SK-N-SH treated with all-trans-retinoic acid at 6 μM for 48 hours (cell line): ENCODE measurements at regions not wholly inside any gene's neighbourhood (a gene's known extent, or its start where the extent isn't known, plus 50 kb on each side); places are given as distances from the start of the nearest gene placed in this dataset.

Experiments
- ATAC-seq: fragments of 200-7000 bp; cut with Tn5 transposase; 3 replicates; pipeline ENCODE4 v1.9.1; 2020; ENCODE audit warnings: mild to moderate bottlenecking, moderate library complexity
- CREB5 ChIP-seq: fragments of 250-450 bp; sonication (Bioruptor Pico); IDR thresholded peaks from 2 replicates; pipeline ENCODE4 v1.5.1; 2020; ENCODE audit warnings: low read depth, mild to moderate bottlenecking, moderate library complexity
- CSDC2 ChIP-seq: fragments of 250-450 bp; sonication (Bioruptor Pico); IDR thresholded peaks from 2 replicates; pipeline ENCODE4 v1.5.0; 2020; ENCODE audit warnings: mild to moderate bottlenecking, moderate library complexity
- CSRNP3 ChIP-seq: fragments of 250-450 bp; sonication (Bioruptor Pico); IDR thresholded peaks from 2 replicates; pipeline ENCODE4 v1.5.1; 2021; ENCODE audit warnings: mild to moderate bottlenecking, moderate library complexity
- ESRRG ChIP-seq: fragments of 250-450 bp; sonication (Bioruptor Pico); IDR thresholded peaks from 2 replicates; pipeline ENCODE4 v1.6.1; 2021; ENCODE audit warnings: mild to moderate bottlenecking
- GLIS3 ChIP-seq: fragments of 250-450 bp; sonication (Bioruptor Pico); IDR thresholded peaks from 2 replicates; pipeline ENCODE4 v1.5.0; 2020; ENCODE audit warnings: mild to moderate bottlenecking, moderate library complexity
- OSR1 ChIP-seq: fragments of 250-450 bp; sonication (Bioruptor Pico); IDR thresholded peaks from 2 replicates; pipeline ENCODE4 v1.8.0; 2022; ENCODE audit warnings: moderate library complexity, mild to moderate bottlenecking, inconsistent platforms
- PATZ1 ChIP-seq: fragments of 250-450 bp; sonication (Bioruptor Pico); IDR thresholded peaks from 2 replicates; pipeline ENCODE4 v1.8.0; 2020; ENCODE audit warnings: mild to moderate bottlenecking, moderate library complexity, borderline replicate concordance
- POU6F1 ChIP-seq: fragments of 250-450 bp; sonication (Bioruptor Pico); IDR thresholded peaks from 2 replicates; pipeline ENCODE4 v1.8.0; 2021; ENCODE audit warnings: low read depth, mild to moderate bottlenecking, moderate library complexity, borderline replicate concordance
- PPARA ChIP-seq: fragments of 250-450 bp; sonication (Bioruptor Pico); IDR thresholded peaks from 2 replicates; pipeline ENCODE4 v1.5.0; 2020; ENCODE audit warnings: mild to moderate bottlenecking, borderline replicate concordance
- RARB ChIP-seq: fragments of 250-450 bp; sonication (Bioruptor Pico); IDR thresholded peaks from 2 replicates; pipeline ENCODE4 v1.8.0; 2021; ENCODE audit warnings: mild to moderate bottlenecking, moderate library complexity
- SNAI2 ChIP-seq: fragments of 250-450 bp; sonication (Bioruptor Pico); IDR thresholded peaks from 2 replicates; pipeline ENCODE4 v1.5.0; 2020; ENCODE audit warnings: mild to moderate bottlenecking, moderate library complexity
- TCF4 ChIP-seq: fragments of 250-450 bp; sonication (Bioruptor Pico); IDR thresholded peaks from 2 replicates; pipeline ENCODE4 v1.8.0; 2021; ENCODE audit warnings: mild to moderate bottlenecking, moderate library complexity, borderline replicate concordance
- TOX ChIP-seq: fragments of 250-450 bp; sonication (Bioruptor Pico); IDR thresholded peaks from 2 replicates; pipeline ENCODE4 v1.8.0; 2021; ENCODE audit warnings: mild to moderate bottlenecking, moderate library complexity, borderline replicate concordance
- TSHZ2 ChIP-seq: fragments of 250-450 bp; sonication (Bioruptor Pico); IDR thresholded peaks from 2 replicates; pipeline ENCODE4 v1.5.0; 2020; ENCODE audit warnings: mild to moderate bottlenecking, moderate library complexity
- ZC3H10 ChIP-seq: fragments of 250-450 bp; sonication (Bioruptor Pico); IDR thresholded peaks from 2 replicates; pipeline ENCODE4 v1.5.1; 2021; ENCODE audit warnings: mild to moderate bottlenecking, moderate library complexity
- ZFP3 ChIP-seq: fragments of 250-450 bp; sonication (Bioruptor Pico); IDR thresholded peaks from 2 replicates; pipeline ENCODE4 v1.5.0; 2020; ENCODE audit warnings: mild to moderate bottlenecking, moderate library complexity
- ZFP30 ChIP-seq: fragments of 450-650 bp; formaldehyde crosslinking; IDR thresholded peaks from 2 replicates; pipeline ENCODE4 v1.5.0; 2022; ENCODE audit warnings: mild to moderate bottlenecking, moderate library complexity
- ZNF565 ChIP-seq: fragments of 450-650 bp; formaldehyde crosslinking; conservative IDR thresholded peaks from 2 replicates; pipeline ENCODE4 v1.5.0; 2020; ENCODE audit warnings: low read depth, mild to moderate bottlenecking, moderate library complexity
- ZNF8 ChIP-seq: fragments of 450-650 bp; formaldehyde crosslinking; IDR thresholded peaks from 2 replicates; pipeline ENCODE4 v1.5.0; 2020; ENCODE audit warnings: mild to moderate bottlenecking, moderate library complexity

GRCh38 chr2:51490576-51491234, 458.8 kb upstream of the NRXN1 start (continued):
- TF ChIP-seq ZNF565 (no peak), ZFP3 (CRISPR knock-in tag) (no peak), ZC3H10 (CRISPR knock-in tag) (no peak), RARB (CRISPR knock-in tag) (no peak)
- TF ChIP-seq, all 23 proteins: peak for 0

GRCh38 chr2:51484605-51485004, 452.7 kb upstream of the NRXN1 start:
- TF ChIP-seq SNAI2 (no peak), PATZ1 (CRISPR knock-in tag) (no peak), CREB5 (CRISPR knock-in tag) (no peak), POU6F1 (no peak), TSHZ2 (no peak), PPARA (no peak), ZFP3 (CRISPR knock-in tag) (no peak), RARB (CRISPR knock-in tag) (no peak), OSR1 (CRISPR knock-in tag) (no peak), TCF4 (no peak), CSRNP3 (CRISPR knock-in tag) (no peak)
- ATAC-seq, result no peak

GRCh38 chr2:51483720-51484119, 451.8 kb upstream of the NRXN1 start:
- TF ChIP-seq SNAI2 (no peak), ZNF8 (no peak), TOX (CRISPR knock-in tag) (no peak), GLIS3 (CRISPR knock-in tag) (no peak), CREB5 (CRISPR knock-in tag) (no peak), ESRRG (CRISPR knock-in tag) (no peak), PPARA (no peak), RARB (CRISPR knock-in tag) (no peak), ZFP30 (CRISPR knock-in tag) (no peak), CSDC2 (no peak), PATZ1 (CRISPR knock-in tag) (no peak), TSHZ2 (no peak)
- ATAC-seq, result no peak
